GM12874 (cell line): ENCODE measurements at regions not wholly inside any gene's neighbourhood (a gene's known extent, or its start where the extent isn't known, plus 50 kb on each side); places are given as distances from the start of the nearest gene placed in this dataset.

Experiments
- TF ChIP-seq, protein P1 (sequence below): IDR thresholded peaks from 2 replicates; pipeline ENCODE4 v1.5.1; 2011; ENCODE audit warnings: low read depth, mild to moderate bottlenecking, control low read depth, low read length, moderate library complexity; ENCODE audit not compliant: insufficient read depth

DNA sequence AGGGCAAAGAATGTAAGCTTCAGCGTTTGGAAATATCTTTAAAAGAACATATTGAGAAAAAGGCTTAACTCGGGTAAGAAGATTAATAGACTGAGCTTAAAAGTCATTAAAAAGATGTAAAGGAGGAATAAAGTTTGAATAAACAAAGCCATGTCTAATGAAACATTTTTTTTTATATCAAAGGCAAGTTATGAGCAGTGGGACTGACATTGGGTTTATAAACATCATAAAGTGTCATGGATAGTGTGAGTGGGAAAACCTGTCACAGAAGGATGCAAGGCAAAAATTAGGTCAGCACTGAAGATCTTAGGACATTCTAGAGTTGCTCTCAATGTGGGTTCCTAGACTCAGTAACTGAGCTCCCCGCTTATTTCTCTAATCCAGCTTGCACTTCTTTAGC is 438.0 kb upstream of the CDH11 start:
- TF ChIP-seq, protein P1, sequence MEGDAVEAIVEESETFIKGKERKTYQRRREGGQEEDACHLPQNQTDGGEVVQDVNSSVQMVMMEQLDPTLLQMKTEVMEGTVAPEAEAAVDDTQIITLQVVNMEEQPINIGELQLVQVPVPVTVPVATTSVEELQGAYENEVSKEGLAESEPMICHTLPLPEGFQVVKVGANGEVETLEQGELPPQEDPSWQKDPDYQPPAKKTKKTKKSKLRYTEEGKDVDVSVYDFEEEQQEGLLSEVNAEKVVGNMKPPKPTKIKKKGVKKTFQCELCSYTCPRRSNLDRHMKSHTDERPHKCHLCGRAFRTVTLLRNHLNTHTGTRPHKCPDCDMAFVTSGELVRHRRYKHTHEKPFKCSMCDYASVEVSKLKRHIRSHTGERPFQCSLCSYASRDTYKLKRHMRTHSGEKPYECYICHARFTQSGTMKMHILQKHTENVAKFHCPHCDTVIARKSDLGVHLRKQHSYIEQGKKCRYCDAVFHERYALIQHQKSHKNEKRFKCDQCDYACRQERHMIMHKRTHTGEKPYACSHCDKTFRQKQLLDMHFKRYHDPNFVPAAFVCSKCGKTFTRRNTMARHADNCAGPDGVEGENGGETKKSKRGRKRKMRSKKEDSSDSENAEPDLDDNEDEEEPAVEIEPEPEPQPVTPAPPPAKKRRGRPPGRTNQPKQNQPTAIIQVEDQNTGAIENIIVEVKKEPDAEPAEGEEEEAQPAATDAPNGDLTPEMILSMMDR = no peak

DNA sequence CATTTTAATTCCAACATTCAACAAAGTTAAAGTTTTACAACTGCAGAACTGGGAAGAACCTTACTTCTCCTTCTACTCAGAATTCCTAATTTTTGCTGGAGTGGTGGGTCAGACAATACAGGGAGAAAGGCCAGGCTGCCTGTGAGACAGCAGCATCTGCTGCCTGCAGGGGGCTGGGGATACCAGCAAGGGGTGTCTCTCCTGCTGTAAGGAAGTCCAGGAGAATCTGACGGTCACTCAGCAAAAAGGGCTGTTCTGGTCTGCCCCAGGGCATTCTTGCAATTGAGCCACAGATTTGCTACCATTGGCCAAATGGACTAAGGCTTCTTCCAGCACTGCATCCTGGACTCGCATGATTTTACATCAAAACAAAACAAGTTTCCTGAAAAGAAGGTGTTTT is 426.6 kb upstream of the CDH11 start:
- TF ChIP-seq, protein P1 = no peak

DNA sequence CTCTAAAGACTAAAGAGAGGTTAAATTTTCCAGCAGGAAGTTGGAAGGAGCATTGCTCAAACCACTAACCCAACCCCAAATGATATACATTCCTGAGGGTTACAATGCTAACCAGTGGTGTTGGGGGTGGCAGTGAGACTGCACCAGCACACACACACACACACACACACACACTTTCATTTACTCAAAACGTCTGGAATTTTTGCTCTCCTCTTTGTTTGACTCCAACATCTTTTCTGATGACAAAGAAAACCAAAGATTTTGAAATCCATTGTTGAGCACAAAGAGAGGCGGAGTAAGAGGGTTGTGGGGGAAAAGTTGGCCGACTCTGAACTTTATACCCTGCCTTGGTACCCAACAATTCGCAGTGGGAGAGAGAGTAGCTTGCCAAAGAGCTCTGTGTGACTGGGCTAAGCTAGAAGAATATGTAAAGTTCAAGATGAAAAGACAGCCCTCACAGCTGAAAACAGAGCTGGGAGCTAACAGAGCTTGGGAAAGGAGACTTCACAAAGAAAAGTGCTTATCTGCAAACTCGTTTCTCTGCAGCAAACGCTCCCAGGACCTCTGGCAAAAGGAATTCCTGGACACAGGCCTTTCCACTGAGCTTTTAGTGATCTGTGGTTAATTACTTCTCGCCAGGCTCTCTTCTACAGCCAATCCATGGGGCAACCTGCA is 426.0 kb upstream of the CDH11 start:
- TF ChIP-seq, protein P1 = no peak

DNA sequence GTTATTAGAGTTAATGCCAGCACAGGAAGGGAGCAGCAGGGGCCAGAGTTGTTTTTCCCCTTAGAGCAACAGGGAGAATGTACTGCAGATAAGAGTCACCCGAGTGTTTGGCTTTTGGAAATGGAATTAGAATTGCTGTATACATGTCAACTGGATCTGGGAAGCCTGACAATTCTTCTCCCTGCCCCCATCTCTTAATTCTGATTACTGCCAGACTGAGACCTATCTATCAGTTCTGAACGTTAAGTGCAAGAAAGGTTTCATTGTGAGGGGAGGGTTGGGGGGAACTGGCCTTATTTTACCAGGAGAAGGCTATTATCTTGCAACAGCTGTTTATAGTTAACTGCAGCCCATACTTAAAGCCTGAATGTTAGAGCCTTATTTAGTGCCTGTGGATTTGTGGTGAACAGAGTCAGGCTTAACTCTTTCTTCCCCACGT is 424.5 kb upstream of the CDH11 start:
- TF ChIP-seq, protein P1 = no peak

DNA sequence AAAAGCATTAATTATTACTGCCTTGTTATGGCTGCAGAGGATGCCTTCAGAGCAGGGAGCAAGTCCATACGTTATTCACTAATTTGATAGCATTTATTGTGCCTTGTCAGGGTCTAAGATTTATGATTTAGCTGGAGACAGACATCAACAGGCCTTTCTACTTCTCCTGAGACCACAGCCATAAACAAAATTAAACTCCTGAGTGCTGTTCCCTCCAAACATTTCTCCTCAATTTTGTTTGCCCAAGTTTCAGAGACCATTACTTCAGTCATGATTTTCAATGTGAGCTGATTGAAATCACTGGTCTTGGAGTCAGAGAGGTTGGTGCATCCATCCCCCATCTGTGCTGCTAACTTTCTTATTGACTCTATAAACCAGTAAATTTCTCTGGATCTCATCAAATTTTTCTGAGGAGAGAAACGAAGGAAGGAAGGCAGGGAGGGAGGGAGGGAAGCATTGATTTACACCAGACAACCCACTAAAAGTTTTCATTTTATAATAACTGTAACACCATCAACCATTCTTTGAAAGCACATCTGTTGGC is 423.6 kb upstream of the CDH11 start:
- TF ChIP-seq, protein P1 = no peak

DNA sequence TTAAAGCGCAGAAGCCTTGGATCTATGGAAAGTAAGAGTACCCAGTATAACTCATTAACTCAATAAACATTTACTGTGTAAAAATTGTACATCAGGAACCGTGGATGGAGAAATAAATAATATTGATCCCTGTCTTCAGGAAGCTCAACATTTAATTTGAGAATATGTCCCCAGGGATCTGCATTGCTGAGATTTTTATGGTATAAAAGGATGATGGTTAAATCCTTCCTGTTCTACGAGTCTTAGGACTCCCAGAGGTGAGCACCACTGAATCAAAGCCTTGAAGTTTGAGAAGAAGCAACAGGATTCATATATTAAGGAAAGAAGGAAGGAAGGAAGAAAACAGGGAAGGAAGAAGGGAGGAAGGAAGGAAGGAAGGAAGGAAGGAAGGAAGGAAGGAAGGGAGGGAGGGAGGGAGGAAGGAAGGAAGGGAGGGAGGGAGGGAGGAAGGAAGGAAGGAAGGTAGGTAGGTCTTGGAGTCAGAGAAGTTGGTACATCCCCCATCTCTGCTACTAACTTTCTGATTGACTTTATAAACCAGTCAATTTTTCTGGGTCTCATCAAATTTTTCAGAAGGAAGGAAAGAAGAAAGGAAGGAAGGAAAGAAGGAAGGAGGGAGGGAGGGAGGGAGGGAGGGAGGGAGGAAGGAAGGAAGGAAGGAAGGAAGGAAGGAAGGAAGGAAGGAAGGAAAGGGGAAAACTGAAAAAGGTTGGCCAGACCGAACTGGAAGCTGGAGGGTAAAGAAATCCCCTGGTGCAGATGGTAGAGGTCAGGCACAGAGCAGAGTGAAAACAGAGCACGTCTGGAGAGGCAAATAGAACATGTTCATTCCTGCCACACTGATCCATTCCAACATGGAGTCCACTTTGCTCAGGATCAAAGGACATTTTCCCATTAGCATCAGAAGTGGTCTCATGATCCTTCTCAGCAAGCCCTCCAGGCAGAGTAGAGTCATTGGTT is 422.2 kb upstream of the CDH11 start:
- TF ChIP-seq, protein P1 = no peak

DNA sequence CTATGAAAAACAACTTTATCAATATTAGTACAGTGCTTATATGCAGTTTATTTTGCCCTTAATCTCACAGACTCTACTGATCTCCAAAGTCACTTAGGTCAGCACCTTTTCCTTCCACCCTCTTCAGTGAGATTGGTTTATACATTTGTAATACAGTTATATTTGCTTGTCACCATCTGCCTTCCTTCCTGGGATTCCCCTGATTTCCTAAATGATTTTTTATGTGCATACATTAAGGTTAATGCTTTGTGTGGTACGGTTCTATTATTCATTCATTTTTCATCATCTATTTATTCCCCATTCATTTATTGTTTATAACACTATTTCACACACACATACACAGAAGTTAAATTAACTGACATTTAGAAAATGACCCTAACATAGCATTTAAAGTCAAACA is 419.8 kb upstream of the CDH11 start:
- TF ChIP-seq, protein P1 = no peak
